Astrocyte (in vitro differentiated cells and primary cell): ENCODE measurements at regions not wholly inside any gene's neighbourhood (a gene's known extent, or its start where the extent isn't known, plus 50 kb on each side); places are given as distances from the start of the nearest gene placed in this dataset.

Source experiments
- EZH2 ChIP-seq: IDR thresholded peaks from 2 replicates; pipeline ENCODE4 v1.6.1; 2012; ENCODE audit warnings: mild to moderate bottlenecking, low read length, inconsistent platforms; ENCODE audit not compliant: insufficient read depth
- TF ChIP-seq, protein P1 (sequence below): IDR thresholded peaks from 2 replicates; pipeline ENCODE4 v1.5.1; 2011; ENCODE audit warnings: low read depth, mild to moderate bottlenecking, inconsistent platforms, low read length, moderate library complexity; ENCODE audit not compliant: insufficient read depth

DNA sequence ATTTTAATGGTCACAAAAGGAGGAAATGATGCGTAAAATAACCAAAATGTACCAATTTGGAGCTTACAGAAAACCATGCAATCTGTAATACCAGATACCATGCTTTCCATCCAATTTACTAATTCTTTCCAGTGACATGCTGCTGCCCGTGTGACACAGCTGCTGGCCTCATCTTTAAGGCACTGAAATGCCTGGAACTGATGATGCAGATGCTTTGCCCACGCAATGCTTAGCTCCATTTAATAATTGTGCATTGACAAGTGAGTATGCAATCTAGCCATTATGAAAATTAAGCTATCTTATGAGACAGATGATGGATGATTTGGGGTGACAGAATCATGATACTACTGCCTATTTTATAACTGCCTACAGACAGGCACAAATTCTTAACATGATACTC is 169.2 kb upstream of the CTNND2 start:
- TF ChIP-seq, protein P1, sequence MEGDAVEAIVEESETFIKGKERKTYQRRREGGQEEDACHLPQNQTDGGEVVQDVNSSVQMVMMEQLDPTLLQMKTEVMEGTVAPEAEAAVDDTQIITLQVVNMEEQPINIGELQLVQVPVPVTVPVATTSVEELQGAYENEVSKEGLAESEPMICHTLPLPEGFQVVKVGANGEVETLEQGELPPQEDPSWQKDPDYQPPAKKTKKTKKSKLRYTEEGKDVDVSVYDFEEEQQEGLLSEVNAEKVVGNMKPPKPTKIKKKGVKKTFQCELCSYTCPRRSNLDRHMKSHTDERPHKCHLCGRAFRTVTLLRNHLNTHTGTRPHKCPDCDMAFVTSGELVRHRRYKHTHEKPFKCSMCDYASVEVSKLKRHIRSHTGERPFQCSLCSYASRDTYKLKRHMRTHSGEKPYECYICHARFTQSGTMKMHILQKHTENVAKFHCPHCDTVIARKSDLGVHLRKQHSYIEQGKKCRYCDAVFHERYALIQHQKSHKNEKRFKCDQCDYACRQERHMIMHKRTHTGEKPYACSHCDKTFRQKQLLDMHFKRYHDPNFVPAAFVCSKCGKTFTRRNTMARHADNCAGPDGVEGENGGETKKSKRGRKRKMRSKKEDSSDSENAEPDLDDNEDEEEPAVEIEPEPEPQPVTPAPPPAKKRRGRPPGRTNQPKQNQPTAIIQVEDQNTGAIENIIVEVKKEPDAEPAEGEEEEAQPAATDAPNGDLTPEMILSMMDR = no peak
- TF ChIP-seq EZH2 = no peak
